HG03095 (cell line): ENCODE measurements at regions not wholly inside any gene's neighbourhood (a gene's known extent, or its start where the extent isn't known, plus 50 kb on each side); places are given as distances from the start of the nearest gene placed in this dataset.

Source experiments
- ATAC-seq: cut with Tn5 transposase; IDR thresholded peaks from one replicate; pipeline ENCODE4 v1.9.1; 2021; ENCODE audit warnings: moderate library complexity; ENCODE audit not compliant: unreplicated experiment

GRCh38 chr7:12120632-12121031 is 90.5 kb upstream of the TMEM106B start:
- ATAC-seq = no peak

GRCh38 chr7:12123172-12123571 is 87.9 kb upstream of the TMEM106B start:
- no peak for ATAC-seq

- ATAC-seq = no peak
Observed at GRCh38 chr7:12124028-12124427, 87.1 kb upstream of the TMEM106B start.

- no peak for ATAC-seq
Observed at GRCh38 chr7:12127455-12127854, 83.6 kb upstream of the TMEM106B start.

GRCh38 chr7:12130609-12131008 is 80.5 kb upstream of the TMEM106B start:
- ATAC-seq = no peak

GRCh38 chr7:12131122-12131521 is 80.0 kb upstream of the TMEM106B start:
- ATAC-seq = no peak

GRCh38 chr7:12133865-12134264 is 77.2 kb upstream of the TMEM106B start:
- no peak for ATAC-seq

- ATAC-seq = no peak
Observed at GRCh38 chr7:12136523-12136922, 74.6 kb upstream of the TMEM106B start.

GRCh38 chr7:12137283-12137682 is 73.8 kb upstream of the TMEM106B start:
- ATAC-seq = no peak

- no peak for ATAC-seq
Observed at GRCh38 chr7:12138421-12138820, 72.7 kb upstream of the TMEM106B start.

- no peak for ATAC-seq
Observed at GRCh38 chr7:12139416-12139815, 71.7 kb upstream of the TMEM106B start.

GRCh38 chr7:12146813-12147212 is 64.3 kb upstream of the TMEM106B start:
- ATAC-seq = no peak

GRCh38 chr7:12152196-12152918 is 58.7 kb upstream of the TMEM106B start:
- no peak for ATAC-seq

GRCh38 chr7:12154119-12154518 is 57.0 kb upstream of the TMEM106B start:
- no peak for ATAC-seq

GRCh38 chr7:12157517-12157916 is 53.6 kb upstream of the TMEM106B start:
- ATAC-seq = no peak

- no peak for ATAC-seq
Observed at GRCh38 chr7:12158334-12159060, 52.6 kb upstream of the TMEM106B start.

- ATAC-seq = no peak
Observed at GRCh38 chr7:12161146-12161545, 49.9 kb upstream of the TMEM106B start.
